ENCODE measurements at regions not wholly inside any gene's neighbourhood (a gene's known extent, or its start where the extent isn't known, plus 50 kb on each side); places are given as distances from the start of the nearest gene placed in this dataset.

GRCh38 chr20:48017992-48018391, 232.7 kb upstream of the SULF2 start (continued):
- TF ChIP-seq TERF1 (CRISPR knock-in tag; IDR thresholded peaks at IDR 0.05) (no peak), MEF2D (CRISPR knock-in tag; IDR thresholded peaks at IDR 0.05) (no peak), MAX (IDR thresholded peaks at IDR 0.05) (no peak), CHCHD3 (CRISPR knock-in tag; IDR thresholded peaks at IDR 0.05) (no peak), ZNF790 (CRISPR knock-in tag; IDR thresholded peaks at IDR 0.05; ENCODE audit: borderline replicate concordance) (no peak)

GRCh38 chr20:48017509-48017908, 232.2 kb upstream of the SULF2 start:
- H3K4me2 ChIP-seq (ENCODE audit: low read depth, low read length) = no peak overlapping the region
- 0 out of 2 replicates have a peak, but pooled peaks cover 6% of the 10 kb centered on the region for H3K4me1 ChIP-seq (ENCODE audit: insufficient read depth, low read length)
- no peak overlapping the region for H3K9ac ChIP-seq (ENCODE audit: insufficient read depth, low read depth, low read length)
- no peak overlapping the region for H2AFZ ChIP-seq (ENCODE audit: low read length)
- no peaks in the 10 kb centered on the region for H3K36me3 ChIP-seq (replicated peaks in 1 of 2; ENCODE audit: control insufficient read depth in 1 of 2, insufficient read depth in 2 of 2, low read length in 2 of 2)
- no peaks in the 10 kb centered on the region for H3K79me2 ChIP-seq (ENCODE audit: insufficient read depth, low read length)
- no peak overlapping the region for H3K4me3 ChIP-seq (replicated peaks in 1 of 3; ENCODE audit: insufficient read depth in 1 of 3, low read depth in 2 of 3, low read length in 3 of 3)
- no peak for FAIRE-seq
- H3K27me3 ChIP-seq (ENCODE audit: control insufficient read depth in 1 of 2, insufficient read depth in 2 of 2, low read length in 2 of 2) = peaks cover 3 to 20% of the 10 kb centered on the region in 2 experiments; a peak in 3 of 5 replicates
- no TSS peak for BruUV-seq (replicated peaks)
- no peak overlapping the region for H3K27ac ChIP-seq (ENCODE audit: extremely low read length, insufficient read depth, low read length)
- no peak for ATAC-seq
- in situ Hi-C loops (cut with HindIII; ENCODE audit: extremely low pct_ligation_motif_present, low pct_unique_long_range_greater_than_20kb) (no loop called here), intact Hi-C loops (cut with micrococcal nuclease; ENCODE audit: unreplicated experiment) (no loop called here)
- ChIA-PET CTCF (ENCODE audit: low intra/inter-chr PET ratio, low total read pairs) (no interaction called here), POLR2A (no interaction called here)
- no peak for DNase-seq (ENCODE audit: low spot score)
- 60% methylated on average over 2 of the region's 2 CpGs for WGBS (ENCODE audit: low lambda C conversion rate)
- no peaks in the 10 kb centered on the region for H4K20me1 ChIP-seq (ENCODE audit: insufficient read depth, low read length)
- peaks cover 3% of the 10 kb centered on the region for H3K9me3 ChIP-seq (ENCODE audit: low read length)
- TF ChIP-seq CEBPB (IDR thresholded peaks at IDR 0.05; ENCODE audit: borderline replicate concordance, low read depth, low read length) = no peak
- TF ChIP-seq ZNF530 (CRISPR knock-in tag; IDR thresholded peaks at IDR 0.05; ENCODE audit: low read depth) = no peak
- TF ChIP-seq RFX1 (IDR thresholded peaks at IDR 0.05) = no peak
- no peak for TF ChIP-seq PCBP2 (optimal IDR thresholded peaks at IDR 0.05; ENCODE audit: low read depth, low read length, poor library complexity, severe bottlenecking)
- no peak for TF ChIP-seq ZNF513 (CRISPR knock-in tag; conservative IDR thresholded peaks at IDR 0.05)
- TF ChIP-seq TBL1XR1 (IDR thresholded peaks at IDR 0.05; ENCODE audit: borderline replicate concordance, low read length, partially characterized antibody) = no peak
- no peak for TF ChIP-seq POGK (CRISPR knock-in tag; conservative IDR thresholded peaks at IDR 0.05)
- TF ChIP-seq ZNF781 (CRISPR knock-in tag; IDR thresholded peaks at IDR 0.05; ENCODE audit: borderline replicate concordance, not compliant biosample characterization) = no peak
